Thoracic aorta (tissue), 2 donors: ENCODE measurements at regions not wholly inside any gene's neighbourhood (a gene's known extent, or its start where the extent isn't known, plus 50 kb on each side); places are given as distances from the start of the nearest gene placed in this dataset.

Experiments
- ATAC-seq: fragments of 150-250 bp; one replicate; pipeline ENCODE4 v1.8.0; 2017; ENCODE audit warnings: low read depth; ENCODE audit not compliant: insufficient number of reproducible peaks, low FRiP score
- DNase-seq: peaks from one replicate; pipeline ENCODE4 v3.0.0-alpha.2; 2020; ENCODE audit warnings: low spot score
- H3K27ac ChIP-seq, 2 donors: fragments of 200-600 bp; sonication (generic); 1 replicate in 1 of 2; 2 replicates in 1 of 2; pipeline ENCODE4 v1.5.1; 2016; ENCODE audit warnings: mild to moderate bottlenecking in 2 of 2, moderate library complexity in 2 of 2
- H3K27me3 ChIP-seq: fragments of 200-600 bp; sonication (generic); replicated peaks from 2 replicates; pipeline ENCODE4 v1.6.0; 2016; ENCODE audit warnings: mild to moderate bottlenecking; ENCODE audit not compliant: insufficient read depth
- H3K36me3 ChIP-seq: fragments of 200-600 bp; sonication (generic); one replicate; pipeline ENCODE4 v1.5.1; 2016
- H3K4me1 ChIP-seq, 2 donors: fragments of 200-600 bp; sonication (generic); 1 replicate in 1 of 2; 2 replicates in 1 of 2; pipeline versions ENCODE4 v1.5.1 to v1.6.0; 2016; ENCODE audit warnings: low read depth in 2 of 2, mild to moderate bottlenecking in 1 of 2; ENCODE audit not compliant: control insufficient read depth in 1 of 2
- H3K4me3 ChIP-seq: fragments of 200-600 bp; sonication (generic); 2 replicates; pipeline ENCODE4 v1.5.1; 2016; ENCODE audit warnings: mild to moderate bottlenecking
- H3K9me3 ChIP-seq: fragments of 200-600 bp; sonication (generic); 2 replicates; pipeline ENCODE4 v1.5.1; 2016
- TF ChIP-seq, protein P1 (sequence below): fragments of 200-600 bp; sonication (generic); IDR thresholded peaks from one replicate; pipeline ENCODE4 v1.5.1; 2019; ENCODE audit warnings: antibody characterized with exemption

GRCh38 chr11:98243897-98244296 lies 776.9 kb upstream of the CNTN5 start:
- Histone ChIP-seq H3K27me3 (no peaks in the 10 kb centered on the region), H3K4me1 (no peaks in the 10 kb centered on the region), H3K4me3 (no peak overlapping the region), H3K27ac (no peak overlapping the region), H3K9me3 (no peaks in the 10 kb centered on the region), H3K36me3 (no peaks in the 10 kb centered on the region)
- DNase-seq: no peak
- TF ChIP-seq, protein P1, sequence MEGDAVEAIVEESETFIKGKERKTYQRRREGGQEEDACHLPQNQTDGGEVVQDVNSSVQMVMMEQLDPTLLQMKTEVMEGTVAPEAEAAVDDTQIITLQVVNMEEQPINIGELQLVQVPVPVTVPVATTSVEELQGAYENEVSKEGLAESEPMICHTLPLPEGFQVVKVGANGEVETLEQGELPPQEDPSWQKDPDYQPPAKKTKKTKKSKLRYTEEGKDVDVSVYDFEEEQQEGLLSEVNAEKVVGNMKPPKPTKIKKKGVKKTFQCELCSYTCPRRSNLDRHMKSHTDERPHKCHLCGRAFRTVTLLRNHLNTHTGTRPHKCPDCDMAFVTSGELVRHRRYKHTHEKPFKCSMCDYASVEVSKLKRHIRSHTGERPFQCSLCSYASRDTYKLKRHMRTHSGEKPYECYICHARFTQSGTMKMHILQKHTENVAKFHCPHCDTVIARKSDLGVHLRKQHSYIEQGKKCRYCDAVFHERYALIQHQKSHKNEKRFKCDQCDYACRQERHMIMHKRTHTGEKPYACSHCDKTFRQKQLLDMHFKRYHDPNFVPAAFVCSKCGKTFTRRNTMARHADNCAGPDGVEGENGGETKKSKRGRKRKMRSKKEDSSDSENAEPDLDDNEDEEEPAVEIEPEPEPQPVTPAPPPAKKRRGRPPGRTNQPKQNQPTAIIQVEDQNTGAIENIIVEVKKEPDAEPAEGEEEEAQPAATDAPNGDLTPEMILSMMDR: no peak
- ATAC-seq: no peak

GRCh38 chr11:98260983-98261382 lies 759.8 kb upstream of the CNTN5 start:
- ATAC-seq (no peak), DNase-seq (no peak)
- TF ChIP-seq, protein P1: no peak

GRCh38 chr11:98277251-98277912 lies 743.4 kb upstream of the CNTN5 start:
- no peaks in the 10 kb centered on the region for H3K27me3 ChIP-seq
- H3K9me3 ChIP-seq: no peaks in the 10 kb centered on the region
- H3K4me1 ChIP-seq: no peaks in the 10 kb centered on the region
- TF ChIP-seq, protein P1: no peak
- H3K27ac ChIP-seq: no peak overlapping the region
- ATAC-seq (no peak), DNase-seq (no peak)
- H3K36me3 ChIP-seq: no peaks in the 10 kb centered on the region
- H3K4me3 ChIP-seq: no peak overlapping the region

More at GRCh38 chr11:98260983-98261382, 759.8 kb upstream of the CNTN5 start:
- Histone ChIP-seq H3K36me3 (no peaks in the 10 kb centered on the region), H3K4me1 (no peaks in the 10 kb centered on the region), H3K9me3 (no peaks in the 10 kb centered on the region), H3K4me3 (no peak overlapping the region), H3K27ac (no peak overlapping the region), H3K27me3 (no peaks in the 10 kb centered on the region)

GRCh38 chr11:98289617-98290263 lies 731.0 kb upstream of the CNTN5 start:
- no peaks in the 10 kb centered on the region for H3K27me3 ChIP-seq
- no peak for DNase-seq
- no peaks in the 10 kb centered on the region for H3K36me3 ChIP-seq
- TF ChIP-seq, protein P1: no peak
- ATAC-seq: no peak
- H3K4me3 ChIP-seq: no peak overlapping the region
- no peak overlapping the region for H3K27ac ChIP-seq
- H3K4me1 ChIP-seq: no peaks in the 10 kb centered on the region
- no peaks in the 10 kb centered on the region for H3K9me3 ChIP-seq

GRCh38 chr11:98296091-98296880 lies 724.5 kb upstream of the CNTN5 start:
- Histone ChIP-seq H3K9me3 (no peaks in the 10 kb centered on the region), H3K4me3 (no peak overlapping the region), H3K27me3 (no peaks in the 10 kb centered on the region), H3K27ac (no peak overlapping the region), H3K36me3 (no peaks in the 10 kb centered on the region), H3K4me1 (no peaks in the 10 kb centered on the region)
- TF ChIP-seq, protein P1: no peak
- DNase-seq (no peak), ATAC-seq (no peak)
